C4-2B (cell line): ENCODE measurements at regions not wholly inside any gene's neighbourhood (a gene's known extent, or its start where the extent isn't known, plus 50 kb on each side); places are given as distances from the start of the nearest gene placed in this dataset.

ENCODE experiments used
- CTCF ChIP-seq: fragments of 450-650 bp; conservative IDR thresholded peaks from 2 replicates; pipeline ENCODE4 v1.5.1; 2017; ENCODE audit warnings: mild to moderate bottlenecking
- ZFX ChIP-seq: fragments of 450-650 bp; IDR thresholded peaks from 2 replicates; pipeline ENCODE4 v1.6.1; 2017

- TF ChIP-seq CTCF (no peak), ZFX (no peak)
Measured at GRCh38 chr2:103265521-103265920, 503.7 kb downstream of the TMEM182 start.
